ENCODE measurements at regions not wholly inside any gene's neighbourhood (a gene's known extent, or its start where the extent isn't known, plus 50 kb on each side); places are given as distances from the start of the nearest gene placed in this dataset.

DNA sequence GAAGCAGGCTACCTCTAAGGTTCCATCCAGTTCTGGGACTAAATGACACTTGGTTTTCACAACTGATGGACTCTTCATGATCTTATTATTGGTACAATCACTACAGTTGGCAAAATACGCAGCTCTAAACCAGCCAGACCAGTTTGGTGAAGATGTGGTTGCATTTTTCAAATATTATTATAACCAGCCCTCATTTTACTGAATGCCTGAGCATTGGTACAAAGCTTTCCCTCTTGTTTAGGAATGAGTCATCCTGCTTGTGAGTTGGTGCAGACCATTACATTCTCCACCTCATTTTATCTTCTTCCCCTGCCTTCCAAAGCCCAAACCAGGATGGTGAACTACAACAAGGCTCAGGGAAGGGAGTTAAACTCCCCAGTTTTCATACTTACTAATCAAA, 223.1 kb downstream of the KDR start:
- TF ChIP-seq, protein P1, sequence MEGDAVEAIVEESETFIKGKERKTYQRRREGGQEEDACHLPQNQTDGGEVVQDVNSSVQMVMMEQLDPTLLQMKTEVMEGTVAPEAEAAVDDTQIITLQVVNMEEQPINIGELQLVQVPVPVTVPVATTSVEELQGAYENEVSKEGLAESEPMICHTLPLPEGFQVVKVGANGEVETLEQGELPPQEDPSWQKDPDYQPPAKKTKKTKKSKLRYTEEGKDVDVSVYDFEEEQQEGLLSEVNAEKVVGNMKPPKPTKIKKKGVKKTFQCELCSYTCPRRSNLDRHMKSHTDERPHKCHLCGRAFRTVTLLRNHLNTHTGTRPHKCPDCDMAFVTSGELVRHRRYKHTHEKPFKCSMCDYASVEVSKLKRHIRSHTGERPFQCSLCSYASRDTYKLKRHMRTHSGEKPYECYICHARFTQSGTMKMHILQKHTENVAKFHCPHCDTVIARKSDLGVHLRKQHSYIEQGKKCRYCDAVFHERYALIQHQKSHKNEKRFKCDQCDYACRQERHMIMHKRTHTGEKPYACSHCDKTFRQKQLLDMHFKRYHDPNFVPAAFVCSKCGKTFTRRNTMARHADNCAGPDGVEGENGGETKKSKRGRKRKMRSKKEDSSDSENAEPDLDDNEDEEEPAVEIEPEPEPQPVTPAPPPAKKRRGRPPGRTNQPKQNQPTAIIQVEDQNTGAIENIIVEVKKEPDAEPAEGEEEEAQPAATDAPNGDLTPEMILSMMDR (IDR thresholded peaks at IDR 0.05; ENCODE audit: extremely low read depth, low read depth, low read length): no peak
- Histone ChIP-seq H3K4me3 (ENCODE audit: insufficient read depth, low read length) (no peak overlapping the region), H3K27ac (ENCODE audit: low read depth, low read length) (no peak overlapping the region), H3K9me3 (ENCODE audit: low read depth, low read length) (no peaks in the 10 kb centered on the region), H3K79me2 (ENCODE audit: insufficient read depth, low read length) (no peaks in the 10 kb centered on the region), H3K27me3 (ENCODE audit: insufficient read depth, low read length) (no peaks in the 10 kb centered on the region), H2AFZ (ENCODE audit: low read length) (no peak overlapping the region), H3K4me2 (ENCODE audit: insufficient read depth, low read length) (no peak overlapping the region), H3K4me1 (ENCODE audit: insufficient read depth, low read length) (no peaks in the 10 kb centered on the region), H4K20me1 (ENCODE audit: insufficient read depth, low read length) (no peaks in the 10 kb centered on the region), H3K36me3 (ENCODE audit: insufficient read depth, low read length) (no peaks in the 10 kb centered on the region)
- no peak for DNase-seq (ENCODE audit: insufficient read length, low spot score, missing footprints)

DNA sequence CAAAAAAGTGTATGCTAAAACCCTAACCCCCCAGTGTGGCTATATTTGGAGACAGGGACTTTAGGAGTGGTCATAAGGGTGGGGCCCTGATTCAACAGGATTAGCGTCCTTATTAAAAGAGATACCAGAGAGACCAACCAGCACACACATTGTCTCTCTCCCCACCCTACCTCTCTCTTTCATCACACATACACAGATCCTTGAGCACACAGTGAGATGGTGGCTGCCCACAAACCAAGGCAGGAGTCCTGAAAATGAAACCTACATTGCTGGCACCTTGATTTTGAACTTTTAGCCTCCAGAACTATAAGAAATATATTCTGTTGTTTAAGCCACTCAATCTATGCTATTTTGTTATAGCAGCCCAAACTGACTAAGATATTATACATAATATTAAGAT, 224.2 kb downstream of the KDR start:
- Histone ChIP-seq H3K79me2 (ENCODE audit: insufficient read depth, low read length) (no peaks in the 10 kb centered on the region), H3K36me3 (ENCODE audit: insufficient read depth, low read length) (no peaks in the 10 kb centered on the region), H2AFZ (ENCODE audit: low read length) (no peak overlapping the region), H4K20me1 (ENCODE audit: insufficient read depth, low read length) (no peaks in the 10 kb centered on the region), H3K27me3 (ENCODE audit: insufficient read depth, low read length) (no peaks in the 10 kb centered on the region), H3K4me1 (ENCODE audit: insufficient read depth, low read length) (no peaks in the 10 kb centered on the region), H3K4me2 (ENCODE audit: insufficient read depth, low read length) (no peak overlapping the region), H3K27ac (ENCODE audit: low read depth, low read length) (no peak overlapping the region), H3K4me3 (ENCODE audit: insufficient read depth, low read length) (no peak overlapping the region), H3K9me3 (ENCODE audit: low read depth, low read length) (no peaks in the 10 kb centered on the region)
- DNase-seq (ENCODE audit: insufficient read length, low spot score, missing footprints): no peak
- TF ChIP-seq, protein P1 (IDR thresholded peaks at IDR 0.05; ENCODE audit: extremely low read depth, low read depth, low read length): no peak

DNA sequence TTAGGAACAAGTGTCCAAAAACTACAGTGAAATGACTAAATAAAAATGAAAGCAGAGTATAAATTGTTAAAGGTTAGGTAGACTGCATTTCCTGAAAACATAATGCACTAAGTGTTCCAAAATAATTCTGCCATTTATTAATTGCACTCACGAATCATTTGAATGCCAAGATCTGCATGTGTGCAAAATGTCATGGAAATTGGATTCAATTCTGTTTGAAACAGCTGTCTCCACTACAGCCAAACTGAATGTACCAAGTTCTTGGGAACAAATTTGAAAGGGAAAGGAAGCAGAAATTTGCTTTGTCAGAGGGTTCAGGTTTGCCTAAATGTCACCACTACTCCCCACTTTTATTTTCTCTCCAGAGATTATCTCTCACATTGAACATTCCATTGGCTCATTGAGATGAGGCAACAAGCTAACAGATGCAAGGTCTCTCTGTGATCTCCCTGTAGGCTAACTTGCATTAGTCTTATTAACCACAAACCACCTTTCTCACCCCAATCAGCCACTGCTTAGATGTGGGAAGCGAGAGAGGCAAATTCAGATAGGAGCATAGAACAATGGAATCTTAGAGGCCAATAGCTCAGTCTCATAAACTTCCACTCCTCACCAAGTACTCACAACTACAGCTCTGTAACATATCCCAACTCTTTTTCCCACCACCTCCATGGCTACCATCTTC, 226.6 kb downstream of the KDR start:
- H2AFZ ChIP-seq (ENCODE audit: low read length): no peak overlapping the region
- no peak for DNase-seq (ENCODE audit: insufficient read length, low spot score, missing footprints)
- H3K9me3 ChIP-seq (ENCODE audit: low read depth, low read length): no peaks in the 10 kb centered on the region
- TF ChIP-seq, protein P1 (IDR thresholded peaks at IDR 0.05; ENCODE audit: extremely low read depth, low read depth, low read length): no peak
- no peak overlapping the region for H3K4me2 ChIP-seq (ENCODE audit: insufficient read depth, low read length)
- H3K79me2 ChIP-seq (ENCODE audit: insufficient read depth, low read length): no peaks in the 10 kb centered on the region
- no peak overlapping the region for H3K4me3 ChIP-seq (ENCODE audit: insufficient read depth, low read length)
- H4K20me1 ChIP-seq (ENCODE audit: insufficient read depth, low read length): no peaks in the 10 kb centered on the region
- no peaks in the 10 kb centered on the region for H3K4me1 ChIP-seq (ENCODE audit: insufficient read depth, low read length)
- H3K36me3 ChIP-seq (ENCODE audit: insufficient read depth, low read length): no peaks in the 10 kb centered on the region
- H3K27ac ChIP-seq (ENCODE audit: low read depth, low read length): no peak overlapping the region
- H3K27me3 ChIP-seq (ENCODE audit: insufficient read depth, low read length): no peaks in the 10 kb centered on the region

DNA sequence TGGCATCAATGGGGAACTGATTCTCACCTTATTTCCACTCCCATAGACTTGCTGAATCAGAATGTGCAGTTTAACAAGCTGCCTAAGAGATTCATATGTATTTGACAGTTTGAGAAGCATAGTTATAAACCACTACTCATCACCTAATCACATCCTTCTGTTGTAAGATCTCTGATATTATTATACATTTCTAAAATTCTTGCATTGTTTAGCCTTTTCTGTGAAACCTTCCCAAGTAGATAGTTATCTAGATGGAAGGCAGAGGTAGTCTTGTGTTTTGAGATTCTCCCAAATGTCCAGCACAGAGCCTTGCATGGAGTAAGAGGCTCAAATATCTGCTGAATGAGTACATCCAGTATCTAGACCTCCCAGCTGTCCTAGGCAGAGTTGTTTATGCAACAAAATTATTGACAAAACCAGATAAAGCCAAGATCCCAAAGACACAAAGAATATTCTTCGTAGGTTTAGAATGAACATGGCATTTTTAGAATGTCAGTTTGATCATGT, 227.3 kb downstream of the KDR start:
- Histone ChIP-seq H3K36me3 (ENCODE audit: insufficient read depth, low read length) (no peaks in the 10 kb centered on the region), H3K79me2 (ENCODE audit: insufficient read depth, low read length) (no peaks in the 10 kb centered on the region), H3K27me3 (ENCODE audit: insufficient read depth, low read length) (no peaks in the 10 kb centered on the region), H3K4me2 (ENCODE audit: insufficient read depth, low read length) (no peak overlapping the region), H3K4me3 (ENCODE audit: insufficient read depth, low read length) (no peak overlapping the region), H3K9me3 (ENCODE audit: low read depth, low read length) (no peaks in the 10 kb centered on the region), H3K4me1 (ENCODE audit: insufficient read depth, low read length) (no peaks in the 10 kb centered on the region), H3K27ac (ENCODE audit: low read depth, low read length) (no peak overlapping the region), H4K20me1 (ENCODE audit: insufficient read depth, low read length) (no peaks in the 10 kb centered on the region), H2AFZ (ENCODE audit: low read length) (no peak overlapping the region)
- TF ChIP-seq, protein P1 (IDR thresholded peaks at IDR 0.05; ENCODE audit: extremely low read depth, low read depth, low read length): no peak
- no peak for DNase-seq (ENCODE audit: insufficient read length, low spot score, missing footprints)

Measured in osteoblast (primary cell).